NCI-H2171 (cell line): ENCODE measurements at regions not wholly inside any gene's neighbourhood (a gene's known extent, or its start where the extent isn't known, plus 50 kb on each side); places are given as distances from the start of the nearest gene placed in this dataset.
"Not testable (repeated sequence)": the region's sequence is repeated elsewhere in the genome, so short reads cannot be mapped to it uniquely, and the experiment has no call there.

Experiments used
- DNase-seq: peaks from one replicate; lab custom pipeline; 2025; lab: John Stamatoyannopoulos, UW

- DNase-seq, result no peak
These were observed 62.0 kb upstream of the UNC5A start for GRCh38 chr5:176748073-176748966.

- no peak for DNase-seq
These were observed 61.1 kb upstream of the UNC5A start for GRCh38 chr5:176748967-176749935.

DNA sequence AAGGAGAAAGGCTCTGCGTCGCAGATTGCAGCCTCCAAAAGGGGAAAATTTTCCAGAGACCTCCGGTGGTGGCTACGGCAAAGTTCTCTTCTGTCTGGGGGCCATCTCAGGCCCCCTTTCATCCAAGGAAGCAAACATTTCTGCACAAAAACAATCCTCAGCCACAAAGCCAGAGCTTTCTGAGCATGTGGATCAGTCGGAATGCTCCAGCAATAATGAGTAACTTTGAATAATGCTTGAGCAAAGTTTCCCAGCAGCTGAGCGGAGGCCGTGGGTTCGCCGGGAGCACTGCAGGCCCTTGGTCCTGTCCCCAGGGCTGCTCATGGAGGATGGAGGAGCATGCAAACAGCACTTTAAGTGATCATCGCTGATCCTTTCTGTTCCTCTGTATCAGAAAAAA is 60.2 kb upstream of the UNC5A start:
- DNase-seq, result no peak

GRCh38 chr5:176754376-176754973 is 55.9 kb upstream of the UNC5A start:
- DNase-seq, result no peak

DNA sequence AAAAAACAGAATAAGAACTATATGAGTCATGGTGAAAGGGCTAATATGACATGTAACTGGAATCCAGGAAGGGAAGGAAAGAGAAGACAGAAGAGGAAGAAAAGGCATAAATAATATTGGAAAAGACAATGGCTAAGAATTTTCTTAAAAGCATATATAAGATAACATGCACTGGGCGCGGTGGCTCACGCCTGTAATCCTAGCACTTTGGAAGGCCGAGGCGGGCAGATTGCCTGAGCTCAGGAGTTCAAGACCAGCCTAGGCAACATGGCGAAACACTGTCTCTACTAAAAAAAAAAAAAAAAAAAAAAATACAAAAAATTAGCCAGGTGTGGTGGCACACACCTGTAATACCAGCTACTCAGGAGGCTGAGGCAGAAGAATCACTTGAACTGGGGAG is 54.8 kb upstream of the UNC5A start:
- not testable (repeated sequence) for DNase-seq

DNA sequence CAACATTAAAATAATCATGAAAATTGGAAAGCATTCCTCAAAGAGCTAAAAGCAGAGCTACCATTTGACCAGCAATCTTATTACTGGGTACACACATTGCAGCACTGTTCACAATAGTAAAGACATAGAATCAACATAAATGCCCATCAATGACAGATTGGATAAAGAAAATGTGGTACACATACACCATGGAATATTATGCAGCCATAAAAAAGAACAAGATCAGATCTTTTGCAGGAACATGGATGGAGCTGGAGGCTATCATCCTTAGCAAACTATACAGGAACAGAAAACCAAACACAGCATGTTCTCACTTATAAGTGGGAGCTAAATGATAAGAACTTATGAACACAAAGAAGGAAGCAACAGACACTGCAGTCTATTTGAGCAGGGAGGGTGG is 52.8 kb upstream of the UNC5A start:
- DNase-seq, result not testable (repeated sequence)
